DOHH2 (cell line): ENCODE measurements at regions not wholly inside any gene's neighbourhood (a gene's known extent, or its start where the extent isn't known, plus 50 kb on each side); places are given as distances from the start of the nearest gene placed in this dataset.

Experiments used
- CTCF ChIP-seq: fragments of 200-600 bp; sonication (generic); IDR thresholded peaks from one replicate; pipeline ENCODE4 v1.5.1; 2014; ENCODE audit warnings: antibody characterized with exemption, mild to moderate bottlenecking, low read depth, low read length; ENCODE audit not compliant: poor library complexity, severe bottlenecking
- EZH2phosphoT487 ChIP-seq: fragments of 200-600 bp; sonication (generic); IDR thresholded peaks from 2 replicates; pipeline ENCODE4 v1.6.1; 2017; ENCODE audit warnings: borderline replicate concordance, mild to moderate bottlenecking, antibody characterized with exemption, low read length, moderate library complexity, mixed read lengths

GRCh38 chr9:109939698-109940342 lies 159.8 kb downstream of the PALM2AKAP2 start:
- TF ChIP-seq CTCF = no peak
- TF ChIP-seq EZH2phosphoT487 = no peak
